Keratinocyte (primary cell): ENCODE measurements at regions not wholly inside any gene's neighbourhood (a gene's known extent, or its start where the extent isn't known, plus 50 kb on each side); places are given as distances from the start of the nearest gene placed in this dataset.

Experiments
- DNase-seq: peaks from one replicate; pipeline ENCODE4 v3.0.0-alpha.2; 2011; ENCODE audit warnings: low read depth, missing footprints, low spot score
- FAIRE-seq: peaks from 2 replicates; lab custom pipeline; 2011; peaks lifted over from hg19 to GRCh38; lab: Jason Lieb, UNC
- H2AFZ ChIP-seq: 2 replicates; pipeline ENCODE4 v1.6.0; 2012; ENCODE audit warnings: low read length, control low read depth, inconsistent platforms; ENCODE audit not compliant: control insufficient read depth
- H3K27ac ChIP-seq: 2 replicates; pipeline ENCODE4 v1.5.1; 2011; ENCODE audit warnings: low read length; ENCODE audit not compliant: control insufficient read depth, insufficient read depth
- H3K27me3 ChIP-seq: 3 replicates; pipeline ENCODE4 v1.6.0; 2011; ENCODE audit warnings: low read length; ENCODE audit not compliant: control insufficient read depth, insufficient read depth; ENCODE audit errors: extremely low read depth
- H3K36me3 ChIP-seq, 2 experiments: 2 replicates in 1 of 2; 3 replicates in 1 of 2; pipeline ENCODE4 v1.5.1; 2011; ENCODE audit warnings: low read length in 2 of 2, mild to moderate bottlenecking in 1 of 2; ENCODE audit not compliant: control insufficient read depth in 2 of 2, insufficient read depth in 2 of 2; ENCODE audit errors: extremely low read depth in 1 of 2
- H3K4me1 ChIP-seq: 3 replicates; pipeline ENCODE4 v1.5.1; 2011; ENCODE audit warnings: low read length; ENCODE audit not compliant: control insufficient read depth, insufficient read depth; ENCODE audit errors: extremely low read depth
- H3K4me2 ChIP-seq: 3 replicates; pipeline ENCODE4 v1.6.0; 2011; ENCODE audit warnings: low read depth, low read length; ENCODE audit not compliant: control insufficient read depth, insufficient read depth; ENCODE audit errors: extremely low read depth
- H3K4me3 ChIP-seq, 3 experiments: fragments of 200-600 bp in 1 of 3; sonication (generic) in 1 of 3; 2 replicates in 2 of 3; 3 replicates in 1 of 3; pipeline ENCODE4 v1.5.1; 2011 to 2016; ENCODE audit warnings: low read length in 3 of 3, mild to moderate bottlenecking in 3 of 3, control low read depth in 2 of 3, inconsistent platforms in 1 of 3, low read depth in 1 of 3, mixed read lengths in 1 of 3, mixed run types in 1 of 3, moderate library complexity in 1 of 3; ENCODE audit not compliant: control insufficient read depth in 2 of 3, insufficient read depth in 2 of 3; ENCODE audit errors: extremely low read depth in 1 of 3
- H3K79me2 ChIP-seq: 2 replicates; pipeline ENCODE4 v1.6.0; 2012; ENCODE audit warnings: low read length; ENCODE audit not compliant: control insufficient read depth, insufficient read depth
- H3K9ac ChIP-seq: 3 replicates; pipeline ENCODE4 v1.6.0; 2011; ENCODE audit warnings: low read length; ENCODE audit not compliant: control insufficient read depth, insufficient read depth; ENCODE audit errors: extremely low read depth
- H3K9me1 ChIP-seq: 3 replicates; pipeline ENCODE4 v1.6.0; 2011; ENCODE audit warnings: low read length; ENCODE audit not compliant: control insufficient read depth, insufficient read depth; ENCODE audit errors: extremely low read depth
- H3K9me3 ChIP-seq: 2 replicates; pipeline ENCODE4 v1.5.1; 2012; ENCODE audit warnings: low read depth, low read length; ENCODE audit not compliant: control insufficient read depth
- H4K20me1 ChIP-seq: 3 replicates; pipeline ENCODE4 v1.6.0; 2011; ENCODE audit warnings: low read length; ENCODE audit not compliant: control insufficient read depth, insufficient read depth; ENCODE audit errors: extremely low read depth
- EZH2 ChIP-seq: IDR thresholded peaks from one replicate; pipeline ENCODE4 v1.6.1; 2012; ENCODE audit warnings: inconsistent platforms, mild to moderate bottlenecking, low read length, moderate library complexity
- dilution Hi-C: fragments of 300-500 bp; cut with MboI; formaldehyde crosslinking; loops from one replicate; pipeline ENCODE4 v1.7.0; 2020; ENCODE audit warnings: low sequenced_read_pairs; ENCODE audit not compliant: extremely low pct_ligation_motif_present
- TF ChIP-seq, protein P1 (sequence below), 3 experiments: IDR thresholded peaks in 1 of 3; conservative IDR thresholded peaks in 1 of 3; optimal IDR thresholded peaks in 1 of 3; 2 replicates in 2 of 3; 3 replicates in 1 of 3; pipeline versions ENCODE3 to v1.5.1; 2011; ENCODE audit warnings: low read length in 3 of 3, mild to moderate bottlenecking in 3 of 3, moderate library complexity in 2 of 3, control low read depth in 1 of 3, inconsistent platforms in 1 of 3; ENCODE audit not compliant: insufficient read depth in 2 of 3; ENCODE audit errors: extremely low read depth in 1 of 3

DNA sequence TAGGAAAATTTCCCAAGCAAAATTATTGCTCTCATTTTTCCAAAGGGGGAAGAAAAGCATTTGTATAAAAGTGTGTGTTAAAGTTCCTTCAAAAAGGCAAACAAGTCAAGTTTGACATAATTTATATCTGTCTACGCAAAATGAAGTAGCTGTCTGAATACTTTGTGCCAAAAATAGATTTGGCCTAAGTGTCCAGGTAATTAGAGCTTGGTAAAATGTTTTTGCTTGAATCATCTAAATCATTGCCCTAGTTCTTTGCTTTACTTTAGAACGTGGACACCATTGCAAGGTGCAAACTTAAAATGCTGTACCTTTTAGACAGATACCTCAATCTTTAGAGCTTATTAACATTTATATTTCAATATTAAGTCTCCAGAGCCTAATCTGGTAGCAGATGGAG, 97.6 kb upstream of the MAPRE2 start:
- no peak for FAIRE-seq
- H3K9me1 ChIP-seq, result no peaks in the 10 kb centered on the region
- peaks cover 4% of the 10 kb centered on the region for H3K27me3 ChIP-seq
- TF ChIP-seq, protein P1, sequence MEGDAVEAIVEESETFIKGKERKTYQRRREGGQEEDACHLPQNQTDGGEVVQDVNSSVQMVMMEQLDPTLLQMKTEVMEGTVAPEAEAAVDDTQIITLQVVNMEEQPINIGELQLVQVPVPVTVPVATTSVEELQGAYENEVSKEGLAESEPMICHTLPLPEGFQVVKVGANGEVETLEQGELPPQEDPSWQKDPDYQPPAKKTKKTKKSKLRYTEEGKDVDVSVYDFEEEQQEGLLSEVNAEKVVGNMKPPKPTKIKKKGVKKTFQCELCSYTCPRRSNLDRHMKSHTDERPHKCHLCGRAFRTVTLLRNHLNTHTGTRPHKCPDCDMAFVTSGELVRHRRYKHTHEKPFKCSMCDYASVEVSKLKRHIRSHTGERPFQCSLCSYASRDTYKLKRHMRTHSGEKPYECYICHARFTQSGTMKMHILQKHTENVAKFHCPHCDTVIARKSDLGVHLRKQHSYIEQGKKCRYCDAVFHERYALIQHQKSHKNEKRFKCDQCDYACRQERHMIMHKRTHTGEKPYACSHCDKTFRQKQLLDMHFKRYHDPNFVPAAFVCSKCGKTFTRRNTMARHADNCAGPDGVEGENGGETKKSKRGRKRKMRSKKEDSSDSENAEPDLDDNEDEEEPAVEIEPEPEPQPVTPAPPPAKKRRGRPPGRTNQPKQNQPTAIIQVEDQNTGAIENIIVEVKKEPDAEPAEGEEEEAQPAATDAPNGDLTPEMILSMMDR (optimal IDR thresholded peaks at IDR 0.05 in 1 of 3, IDR thresholded peaks at IDR 0.05 in 1 of 3, conservative IDR thresholded peaks at IDR 0.05 in 1 of 3; ENCODE audit: extremely low read depth in 1 of 3, insufficient read depth in 2 of 3, low read length in 3 of 3), result no peak
- TF ChIP-seq EZH2, result no peak
- no peak overlapping the region for H3K9ac ChIP-seq
- no peak for DNase-seq
- no peaks in the 10 kb centered on the region for H3K36me3 ChIP-seq
- no peak overlapping the region for H3K4me2 ChIP-seq
- dilution Hi-C loops, result no loop called here
- no peaks in the 10 kb centered on the region for H3K9me3 ChIP-seq
- no peak overlapping the region for H2AFZ ChIP-seq
- no peaks in the 10 kb centered on the region for H3K79me2 ChIP-seq
- H3K27ac ChIP-seq, result no peak overlapping the region
- no peak overlapping the region for H3K4me3 ChIP-seq
- H3K4me1 ChIP-seq, result no peaks in the 10 kb centered on the region
- no peaks in the 10 kb centered on the region for H4K20me1 ChIP-seq

DNA sequence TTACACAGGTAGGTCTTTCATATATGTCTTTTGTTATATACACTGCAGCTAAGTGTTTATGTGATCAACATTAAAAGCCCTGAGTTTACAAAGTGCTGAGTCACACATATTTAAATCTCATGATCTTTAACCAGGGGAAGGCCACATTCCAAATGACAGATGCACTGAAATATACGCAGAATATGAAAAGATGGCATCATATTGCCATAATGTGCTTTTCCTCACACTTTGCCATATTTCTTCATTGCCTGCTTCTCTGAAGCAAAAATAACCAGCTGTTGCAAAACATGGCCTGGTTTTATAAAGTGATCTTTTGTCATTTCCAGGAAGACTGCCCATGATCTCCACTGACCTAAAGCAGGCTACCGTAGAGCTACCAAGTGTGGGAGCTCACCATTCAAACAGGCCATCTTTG, 93.5 kb upstream of the MAPRE2 start:
- no peak for FAIRE-seq
- Histone ChIP-seq H2AFZ (no peak overlapping the region), H3K27ac (no peak overlapping the region), H3K4me2 (no peak overlapping the region), H3K4me1 (no peaks in the 10 kb centered on the region), H3K9me3 (no peaks in the 10 kb centered on the region), H3K27me3 (no peaks in the 10 kb centered on the region), H4K20me1 (no peaks in the 10 kb centered on the region), H3K36me3 (no peaks in the 10 kb centered on the region), H3K79me2 (no peaks in the 10 kb centered on the region), H3K9me1 (no peaks in the 10 kb centered on the region), H3K4me3 (no peak overlapping the region), H3K9ac (no peak overlapping the region)
- DNase-seq, result no peak
- TF ChIP-seq, protein P1 (optimal IDR thresholded peaks at IDR 0.05 in 1 of 3, IDR thresholded peaks at IDR 0.05 in 1 of 3, conservative IDR thresholded peaks at IDR 0.05 in 1 of 3; ENCODE audit: extremely low read depth in 1 of 3, insufficient read depth in 2 of 3, low read length in 3 of 3), result no peak
- no peak for TF ChIP-seq EZH2
- dilution Hi-C loops, result no loop called here
